ENCODE measurements at regions not wholly inside any gene's neighbourhood (a gene's known extent, or its start where the extent isn't known, plus 50 kb on each side); places are given as distances from the start of the nearest gene placed in this dataset.

GRCh38 chr9:84216151-84216550 lies 124.4 kb downstream of the SLC28A3 start:
- H3K27ac ChIP-seq: no peak overlapping the region
- TF ChIP-seq EP300 (IDR thresholded peaks at IDR 0.05) (no peak), POLR2AphosphoS5 (IDR thresholded peaks at IDR 0.05) (no peak), CTCF (IDR thresholded peaks at IDR 0.05) (no peak), POLR2A (IDR thresholded peaks at IDR 0.05) (no peak)
- DNase-seq: no peak
- H3K4me3 ChIP-seq: no peak overlapping the region
- intact Hi-C loops (cut with DNase I): no loop called here
- WGBS, 2 donors: 88 to 95% methylated on average over 2 of the region's 2 CpGs
- no peaks in the 10 kb centered on the region for H3K27me3 ChIP-seq
- no peaks in the 10 kb centered on the region for H3K36me3 ChIP-seq
- no peaks in the 10 kb centered on the region for H3K9me3 ChIP-seq
- no peaks in the 10 kb centered on the region for H3K4me1 ChIP-seq

DNA sequence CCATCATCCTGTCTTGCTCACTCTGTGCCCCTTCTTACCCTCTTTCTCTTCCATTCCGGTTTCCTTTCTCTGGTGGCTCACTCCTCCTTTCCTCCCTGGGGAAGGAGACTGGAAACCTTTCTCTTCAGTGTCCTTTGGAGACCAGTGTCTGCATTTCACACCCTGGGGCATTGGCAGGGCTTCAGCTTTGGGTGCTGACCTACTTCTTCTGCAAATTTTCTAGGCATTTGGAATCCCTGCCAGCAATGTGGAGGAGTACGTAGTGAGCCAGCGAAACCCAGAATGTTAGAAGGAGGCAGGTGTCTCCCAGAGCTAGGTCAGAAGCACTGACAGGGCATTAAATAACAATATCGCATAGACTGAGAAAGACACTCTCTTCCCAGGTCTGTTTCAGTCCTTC lies 122.2 kb downstream of the SLC28A3 start:
- Histone ChIP-seq H3K27me3 (no peaks in the 10 kb centered on the region), H3K36me3 (no peaks in the 10 kb centered on the region), H3K4me1 (no peaks in the 10 kb centered on the region), H3K27ac (no peak overlapping the region), H3K4me3 (no peak overlapping the region), H3K9me3 (peaks cover 0 to 3% (median 0%) of the 10 kb centered on the region in 4 donors)
- intact Hi-C loops (cut with DNase I): no loop called here
- TF ChIP-seq POLR2A (IDR thresholded peaks at IDR 0.05) (no peak), POLR2AphosphoS5 (IDR thresholded peaks at IDR 0.05) (no peak), CTCF (IDR thresholded peaks at IDR 0.05) (no peak), EP300 (IDR thresholded peaks at IDR 0.05) (no peak)
- DNase-seq: no peak
- WGBS, 2 donors: 89 to 93% methylated on average over 4 of the region's 4 CpGs

- DNase-seq: no peak
- Histone ChIP-seq H3K4me3 (no peak overlapping the region), H3K36me3 (no peaks in the 10 kb centered on the region), H3K9me3 (peaks cover 0 to 3% (median 0%) of the 10 kb centered on the region in 4 donors), H3K4me1 (peaks cover 0 to 17% (median 8%) of the 10 kb centered on the region in 4 donors), H3K27me3 (no peaks in the 10 kb centered on the region), H3K27ac (no peak overlapping the region)
- intact Hi-C loops (cut with DNase I): no loop called here
- TF ChIP-seq EP300 (IDR thresholded peaks at IDR 0.05): no peak
- 69 to 73% methylated on average over 5 of the region's 5 CpGs for WGBS, 2 donors
These were observed 116.3 kb downstream of the SLC28A3 start for GRCh38 chr9:84224246-84224645.

Small RNA genes lying in the stretch of these regions (small RNA-seq; reads per million reads assigned to genes)
- 0 reads per million in 3 donors for gene AL390838.2
